ENCODE measurements at regions not wholly inside any gene's neighbourhood (a gene's known extent, or its start where the extent isn't known, plus 50 kb on each side); places are given as distances from the start of the nearest gene placed in this dataset.

DNA sequence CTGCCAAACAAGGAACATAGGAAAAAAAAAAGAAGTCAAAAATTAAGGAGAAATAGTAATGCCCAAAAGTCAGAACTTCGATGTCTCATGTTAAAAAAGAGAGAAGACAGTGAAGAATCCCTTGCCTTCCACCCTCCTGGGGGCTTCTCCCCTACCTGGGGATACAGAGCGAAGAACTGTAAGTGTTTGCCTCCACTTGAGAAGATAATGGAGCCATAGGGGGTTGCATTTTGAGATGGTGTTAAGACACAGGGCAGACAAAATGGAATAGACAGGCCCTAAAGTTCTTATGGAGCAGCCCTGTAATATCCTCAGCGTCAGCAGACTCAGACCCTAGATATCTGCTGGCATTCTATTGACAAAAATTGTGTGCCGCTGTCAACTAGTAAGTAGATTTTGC is 222.2 kb upstream of the MAP3K7 start:
- no peak for DNase-seq (ENCODE audit: low read depth in 1 of 2, low spot score in 2 of 2)
- Histone ChIP-seq H3K23ac (ENCODE audit: insufficient read length) (no peak overlapping the region), H3K4me3 (ENCODE audit: extremely low read depth in 1 of 4, insufficient read depth in 2 of 4, low read depth in 3 of 4, low read length in 4 of 4) (no peak overlapping the region), H4K20me1 (replicated peaks in 1 of 2; ENCODE audit: control insufficient read depth in 1 of 2, insufficient read depth in 2 of 2, low read length in 2 of 2) (no peaks in the 10 kb centered on the region), H3K56ac (replicated peaks; ENCODE audit: insufficient read length, low read depth, low read length) (no peak overlapping the region), H3K23me2 (ENCODE audit: low read depth, low read length) (no peaks in the 10 kb centered on the region), H2BK120ac (replicated peaks; ENCODE audit: low read depth, low read length) (no peak overlapping the region), H3K14ac (ENCODE audit: insufficient read length) (no peak overlapping the region), H2AFZ (ENCODE audit: low read length) (no peak overlapping the region), H4K5ac (ENCODE audit: insufficient read length, low read depth, low read length) (no peak overlapping the region), H3K79me2 (ENCODE audit: control insufficient read depth in 1 of 2, insufficient read depth in 2 of 2, low read length in 2 of 2) (no peaks in the 10 kb centered on the region), H3K18ac (ENCODE audit: extremely low read depth, low read length) (no peak overlapping the region), H2BK5ac (ENCODE audit: low read depth, low read length) (no peak overlapping the region), H3K36me3 (ENCODE audit: control insufficient read depth in 2 of 4, insufficient read depth in 4 of 4, low read length in 3 of 4) (no peaks in the 10 kb centered on the region), H3K9me3 (ENCODE audit: insufficient read depth in 2 of 2, low read depth in 1 of 2, low read length in 1 of 2) (no peaks in the 10 kb centered on the region), H3K9ac (replicated peaks in 1 of 4; ENCODE audit: extremely low read depth in 1 of 4, low read depth in 3 of 4, low read length in 3 of 4) (no peak overlapping the region), H3K4ac (replicated peaks; ENCODE audit: insufficient read length, low read depth, low read length) (no peak overlapping the region), H4K91ac (replicated peaks; ENCODE audit: insufficient read length, low read length) (no peak overlapping the region), H2AK5ac (ENCODE audit: low read depth, low read length) (no peak overlapping the region), H2BK12ac (ENCODE audit: low read depth, low read length) (0 out of 2 replicates have a peak overlapping the region, but pooled peaks have one; percentile 10), H3K4me2 (ENCODE audit: insufficient read depth in 1 of 2, low read depth in 2 of 2, low read length in 2 of 2) (no peak overlapping the region; a peak in 1 of 4 replicates), H4K8ac (ENCODE audit: extremely low read depth, insufficient read depth, low read length) (no peak overlapping the region), H3K4me1 (replicated peaks in 1 of 4; ENCODE audit: control insufficient read depth in 3 of 4, insufficient read depth in 4 of 4, low read length in 3 of 4) (peaks cover 1 to 7% (median 4%) of the 10 kb centered on the region in 4 experiments; a peak in 5 of 7 replicates), H3K27me3 (replicated peaks in 1 of 4; ENCODE audit: control insufficient read depth in 3 of 4, extremely low read depth in 1 of 4, insufficient read depth in 3 of 4, low read length in 3 of 4) (no peaks in the 10 kb centered on the region), H2BK15ac (ENCODE audit: low read length) (no peak overlapping the region), H3K27ac (ENCODE audit: low read depth, low read length) (no peak overlapping the region), H2BK20ac (ENCODE audit: low read length) (no peak overlapping the region), H3K79me1 (ENCODE audit: low read depth, low read length) (no peaks in the 10 kb centered on the region)
- POLR2A ChIA-PET (ENCODE audit: partially characterized antibody): no interaction called here
- 80% methylated on average over 4 of the region's 4 CpGs; no CpG with 5 or more reads in 1 of the 2 experiments for WGBS, 2 experiments (ENCODE audit: extremely low coverage in 1 of 2, insufficient coverage in 1 of 2, insufficient read length in 1 of 2, insufficient replicate concordance in 2 of 2, low coverage in 1 of 2, low lambda C conversion rate in 2 of 2, missing lambda C conversion rate in 1 of 2)
- no peak for FAIRE-seq
- CTCF ChIA-PET (ENCODE audit: partially characterized antibody): no interaction called here
- TF ChIP-seq KDM1A (IDR thresholded peaks at IDR 0.05; ENCODE audit: borderline replicate concordance, low read length) (no peak), TAF7 (optimal IDR thresholded peaks at IDR 0.05; ENCODE audit: borderline replicate concordance, low read depth, low read length) (no peak), KDM5A (IDR thresholded peaks at IDR 0.05; ENCODE audit: low read length) (no peak), CTBP2 (IDR thresholded peaks at IDR 0.05; ENCODE audit: borderline replicate concordance, insufficient read depth, insufficient read length, low read length) (no peak), CBX8 (IDR thresholded peaks at IDR 0.05; ENCODE audit: borderline replicate concordance, low read depth, low read length) (no peak), SUZ12 (IDR thresholded peaks at IDR 0.05; ENCODE audit: low read length) (no peak), RXRA (IDR thresholded peaks at IDR 0.05; ENCODE audit: insufficient read depth, low read depth, low read length) (no peak), POU5F1 (IDR thresholded peaks at IDR 0.05; ENCODE audit: low read depth, low read length) (no peak)
- TF ChIP-seq, protein P1, sequence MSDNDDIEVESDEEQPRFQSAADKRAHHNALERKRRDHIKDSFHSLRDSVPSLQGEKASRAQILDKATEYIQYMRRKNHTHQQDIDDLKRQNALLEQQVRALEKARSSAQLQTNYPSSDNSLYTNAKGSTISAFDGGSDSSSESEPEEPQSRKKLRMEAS (IDR thresholded peaks at IDR 0.05): no peak
- TF ChIP-seq, protein P2, sequence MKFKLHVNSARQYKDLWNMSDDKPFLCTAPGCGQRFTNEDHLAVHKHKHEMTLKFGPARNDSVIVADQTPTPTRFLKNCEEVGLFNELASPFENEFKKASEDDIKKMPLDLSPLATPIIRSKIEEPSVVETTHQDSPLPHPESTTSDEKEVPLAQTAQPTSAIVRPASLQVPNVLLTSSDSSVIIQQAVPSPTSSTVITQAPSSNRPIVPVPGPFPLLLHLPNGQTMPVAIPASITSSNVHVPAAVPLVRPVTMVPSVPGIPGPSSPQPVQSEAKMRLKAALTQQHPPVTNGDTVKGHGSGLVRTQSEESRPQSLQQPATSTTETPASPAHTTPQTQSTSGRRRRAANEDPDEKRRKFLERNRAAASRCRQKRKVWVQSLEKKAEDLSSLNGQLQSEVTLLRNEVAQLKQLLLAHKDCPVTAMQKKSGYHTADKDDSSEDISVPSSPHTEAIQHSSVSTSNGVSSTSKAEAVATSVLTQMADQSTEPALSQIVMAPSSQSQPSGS (IDR thresholded peaks at IDR 0.05; ENCODE audit: low read length): no peak

All from H1 (cell line).